GM12878 (cell line): ENCODE measurements at regions not wholly inside any gene's neighbourhood (a gene's known extent, or its start where the extent isn't known, plus 50 kb on each side); places are given as distances from the start of the nearest gene placed in this dataset.

ENCODE experiments used
- ATAC-seq: fragments of 200-7000 bp; cut with Tn5 transposase; 3 replicates; pipeline ENCODE4 v1.9.1; 2020; ENCODE audit warnings: mild to moderate bottlenecking, moderate library complexity
- BruUV-seq: library from RNA; stranded (reverse); fragments of 400-500 nt; replicated peaks from 2 replicates; lab custom pipeline; 2021; lab: Mats Ljungman, UMichigan
- CTCF ChIA-PET: fragments of 300-600 bp; sonication (Branson Sonifier 250); formaldehyde crosslinking; extraction: SDS; loops from one replicate; lab custom pipeline; 2021; ENCODE audit warnings: inconsistent platforms; lab: Yijun Ruan, JAX
- POLR2A ChIA-PET: fragments of 350-600 bp; formaldehyde crosslinking; extraction: SDS; loops from one replicate; lab custom pipeline; 2021; ENCODE audit warnings: inconsistent platforms; lab: Charles Lee
- RAD21 ChIA-PET: fragments of 300-600 bp; sonication (Branson Sonifier 250); formaldehyde crosslinking; loops from one replicate; lab custom pipeline; 2023; ENCODE audit warnings: antibody characterized with exemption; ENCODE audit not compliant: unreplicated experiment; lab: Charles Lee
- SMC1A ChIA-PET: fragments of 300-600 bp; sonication (Branson Sonifier 250); formaldehyde crosslinking; loops from one replicate; lab custom pipeline; 2023; ENCODE audit not compliant: unreplicated experiment, uncharacterized antibody; lab: Charles Lee
- DNase-seq: peaks from one replicate; pipeline ENCODE4 v3.0.0-alpha.2; 2011; ENCODE audit warnings: low read depth, low spot score
- FAIRE-seq: peaks from 3 replicates; lab custom pipeline; 2011; peaks lifted over from hg19 to GRCh38; lab: Jason Lieb, UNC
- H2AFZ ChIP-seq: 2 replicates; pipeline ENCODE4 v1.6.0; 2011; ENCODE audit warnings: low read depth, low read length, control low read depth; ENCODE audit not compliant: control insufficient read depth
- H3K27ac ChIP-seq: 2 replicates; pipeline ENCODE4 v1.5.1; 2011; ENCODE audit warnings: control low read depth; ENCODE audit not compliant: control insufficient read depth, insufficient read depth
- H3K27me3 ChIP-seq, 2 experiments: replicated peaks in 1 of 2; 2 replicates each; pipeline versions ENCODE4 v1.6.0 to v1.6.1; 2011; ENCODE audit warnings: low read length in 1 of 2; ENCODE audit not compliant: control insufficient read depth in 2 of 2, insufficient read depth in 2 of 2
- H3K36me3 ChIP-seq, 2 experiments: 2 replicates each; pipeline ENCODE4 v1.5.1; 2011; ENCODE audit warnings: low read length in 1 of 2; ENCODE audit not compliant: control insufficient read depth in 2 of 2, insufficient read depth in 2 of 2
- H3K4me1 ChIP-seq: 2 replicates; pipeline ENCODE4 v1.6.1; 2011; ENCODE audit warnings: mild to moderate bottlenecking, low read length, moderate library complexity, mixed read lengths; ENCODE audit not compliant: control insufficient read depth, insufficient read depth
- H3K4me2 ChIP-seq: 2 replicates; pipeline ENCODE4 v1.6.0; 2011; ENCODE audit warnings: control low read depth; ENCODE audit not compliant: control insufficient read depth, insufficient read depth
- H3K4me3 ChIP-seq: fragments of 200-600 bp; sonication (generic); 2 replicates; pipeline ENCODE4 v1.5.1; 2016
- H3K79me2 ChIP-seq: 2 replicates; pipeline ENCODE4 v1.6.0; 2011; ENCODE audit warnings: low read length; ENCODE audit not compliant: control insufficient read depth, insufficient read depth
- H3K9ac ChIP-seq: 2 replicates; pipeline ENCODE4 v1.8.0; 2011; ENCODE audit warnings: low read length, control low read depth, mixed read lengths; ENCODE audit not compliant: control insufficient read depth, insufficient read depth
- H3K9me3 ChIP-seq: replicated peaks from 3 replicates; pipeline ENCODE4 v1.5.1; 2011; ENCODE audit warnings: mild to moderate bottlenecking, low read length; ENCODE audit not compliant: control insufficient read depth, insufficient read depth
- H4K20me1 ChIP-seq: 2 replicates; pipeline ENCODE4 v1.6.0; 2011; ENCODE audit not compliant: control insufficient read depth, insufficient read depth
- BHLHE40 ChIP-seq, 2 experiments: fragments of 450-650 bp in 1 of 2; IDR thresholded peaks; 2 replicates each; pipeline ENCODE4 v1.6.1; 2011 to 2017; ENCODE audit warnings: low read depth in 2 of 2, borderline replicate concordance in 1 of 2, improper control_type of control experiment in 1 of 2, low read length in 1 of 2, mild to moderate bottlenecking in 1 of 2
- CBX5 ChIP-seq: sonication (generic); IDR thresholded peaks from 2 replicates; pipeline ENCODE4 v1.6.1; 2016; ENCODE audit warnings: low read depth, moderate library complexity, mild to moderate bottlenecking, inconsistent platforms
- CEBPB ChIP-seq, 2 experiments: fragments of 150-350 bp in 1 of 2; IDR thresholded peaks; 2 replicates each; pipeline ENCODE4 v1.6.1; 2012 to 2014; ENCODE audit warnings: low read depth in 2 of 2, low read length in 2 of 2, borderline replicate concordance in 1 of 2, inconsistent platforms in 1 of 2
- CHD4 ChIP-seq: fragments of 200-600 bp; sonication (generic); IDR thresholded peaks from 2 replicates; pipeline ENCODE4 v1.6.1; 2016; ENCODE audit warnings: mild to moderate bottlenecking
- CUX1 ChIP-seq: IDR thresholded peaks from 2 replicates; pipeline ENCODE4 v1.6.1; 2012; ENCODE audit warnings: improper control_type of control experiment, low read depth, low read length; ENCODE audit not compliant: insufficient replicate concordance
- EP300 ChIP-seq, 2 experiments: fragments of 150-350 bp in 1 of 2; IDR thresholded peaks; 2 replicates each; pipeline ENCODE4 v1.6.1; 2011 to 2012; ENCODE audit warnings: low read depth in 2 of 2, low read length in 2 of 2, borderline replicate concordance in 1 of 2, improper control_type of control experiment in 1 of 2, inconsistent platforms in 1 of 2; ENCODE audit not compliant: control insufficient read depth in 1 of 2
- FOS ChIP-seq: IDR thresholded peaks from 3 replicates; pipeline ENCODE4 v1.6.1; 2011; ENCODE audit warnings: borderline replicate concordance; ENCODE audit not compliant: insufficient read length; ENCODE audit errors: extremely low read depth
- GATAD2B ChIP-seq: fragments of 450-650 bp; conservative IDR thresholded peaks from 2 replicates; pipeline ENCODE4 v1.6.1; 2017; ENCODE audit warnings: low read depth, mild to moderate bottlenecking, moderate library complexity
- KDM1A ChIP-seq: fragments of 200-600 bp; sonication (generic); IDR thresholded peaks from 2 replicates; pipeline ENCODE4 v1.6.1; 2016; ENCODE audit warnings: borderline replicate concordance
- KLF5 ChIP-seq: fragments of 450-650 bp; IDR thresholded peaks from 2 replicates; pipeline ENCODE4 v1.6.1; 2014; ENCODE audit warnings: mild to moderate bottlenecking; ENCODE audit not compliant: partially characterized antibody
- LARP7 ChIP-seq: fragments of 450-650 bp; IDR thresholded peaks from 2 replicates; pipeline ENCODE4 v1.6.1; 2017; ENCODE audit warnings: mild to moderate bottlenecking
- NFYA ChIP-seq: IDR thresholded peaks from 2 replicates; pipeline ENCODE4 v1.6.1; 2011; ENCODE audit warnings: low read depth, mild to moderate bottlenecking, low read length, improper control_type of control experiment, borderline replicate concordance
- SIX5 ChIP-seq: IDR thresholded peaks from 2 replicates; pipeline ENCODE4 v1.6.1; 2011; ENCODE audit warnings: mild to moderate bottlenecking, low read depth, low read length, moderate library complexity; ENCODE audit not compliant: severe bottlenecking
- STAT3 ChIP-seq: IDR thresholded peaks from 2 replicates; pipeline ENCODE4 v1.6.1; 2011; ENCODE audit warnings: low read depth, low read length, improper control_type of control experiment
- YBX1 ChIP-seq: fragments of 450-650 bp; IDR thresholded peaks from 2 replicates; pipeline ENCODE4 v1.6.1; 2016; ENCODE audit warnings: antibody characterized with exemption
- ZBED1 ChIP-seq: IDR thresholded peaks from 2 replicates; pipeline ENCODE4 v1.6.1; 2016; ENCODE audit warnings: borderline replicate concordance
- ZNF217 ChIP-seq: fragments of 450-650 bp; IDR thresholded peaks from 2 replicates; pipeline ENCODE4 v1.6.1; 2017; ENCODE audit warnings: antibody characterized with exemption, mild to moderate bottlenecking
- WGBS: methylation state at CpG from one replicate; pipeline ENCODE4 v1.1.6; 2016; ENCODE audit warnings: low lambda C conversion rate; ENCODE audit not compliant: insufficient replicate concordance, insufficient coverage; ENCODE audit errors: missing lambda C conversion rate; 5-methylcytosine and 5-hydroxymethylcytosine counted together
- in situ Hi-C: fragments of 300-500 bp; cut with MboI; formaldehyde crosslinking; loops from 9 replicates; pipeline ENCODE4 v1.14.3; 2018; ENCODE audit warnings: mixed read lengths
- intact Hi-C: fragments of 100-400 bp; cut with micrococcal nuclease; formaldehyde crosslinking; loops from one replicate; pipeline ENCODE4 v1.14.2; 2022; ENCODE audit not compliant: unreplicated experiment

GRCh38 chr10:11684717-11685645 lies 57.2 kb upstream of the ECHDC3 start:
- Histone ChIP-seq H3K79me2 (peaks cover 19% of the 10 kb centered on the region), H3K27me3 (no peaks in the 10 kb centered on the region), H4K20me1 (no peaks in the 10 kb centered on the region), H3K4me2 (peak overlapping the region; percentile 97), H3K27ac (peak overlapping the region; percentile 100), H2AFZ (peak overlapping the region; percentile 74), H3K9me3 (no peaks in the 10 kb centered on the region), H3K9ac (peak overlapping the region; percentile 98), H3K4me3 (peak overlapping the region; percentile 58), H3K4me1 (peaks cover 51% of the 10 kb centered on the region), H3K36me3 (no peaks in the 10 kb centered on the region)
- DNase-seq: peak; percentile 94
- CTCF ChIA-PET: interaction anchor here (0.6 to 2.8 kb wide), 8 partner anchors 14 to 170 kb away, joined by 3 to 17 read pairs (median 3); no protein-coding TSS in a partner anchor
- FAIRE-seq: peak; percentile 88
- under 1% methylated on average over 26 of the region's 26 CpGs for WGBS
- intact Hi-C loops (loop anchor here (1.0 to 10.0 kb wide), 6 partner anchors 14 to 510 kb away; no protein-coding TSS in a partner anchor), in situ Hi-C loops (loop anchor here (10.0 kb wide), 1 partner anchor 510 kb away; no protein-coding TSS in a partner anchor)
- BruUV-seq: TSS peak; percentile 83
- RAD21 ChIA-PET: interaction anchor here (0.7 to 3.5 kb wide), 18 partner anchors 11 to 438 kb away, joined by 3 to 32 read pairs (median 5); no protein-coding TSS in a partner anchor
- SMC1A ChIA-PET: interaction anchor here (0.9 to 6.9 kb wide), 20 partner anchors 10 to 261 kb away, joined by 3 to 57 read pairs (median 4); no protein-coding TSS in a partner anchor
- peak; percentile 83 for ATAC-seq
- POLR2A ChIA-PET: interaction anchor here (0.6 to 2.1 kb wide), 12 partner anchors 10 to 189 kb away, joined by 3 to 10 read pairs (median 4); no protein-coding TSS in a partner anchor
- TF ChIP-seq STAT3 (0 out of 2 replicates have a peak, but pooled peaks have one; percentile 66), CHD4 (no peak; the same call in 1 of the 2 replicates), GATAD2B (peak; percentile 67; the same call in 1 of the 2 replicates), FOS (no peak), KLF5 (no peak), EP300 (IDR thresholded peaks at IDR 0.05; ENCODE audit: borderline replicate concordance in 1 of 2, control insufficient read depth in 1 of 2, low read depth in 2 of 2, low read length in 2 of 2) (peak; percentile 66 to 68; a peak in 2 of 4 replicates), CUX1 (no peak), SIX5 (no peak), NFYA (no peak), KDM1A (no peak), CBX5 (0 out of 2 replicates have a peak, but pooled peaks have one; percentile 59), LARP7 (no peak), BHLHE40 (IDR thresholded peaks at IDR 0.05; ENCODE audit: borderline replicate concordance in 1 of 2, low read depth in 2 of 2, low read length in 1 of 2) (no peak; a peak in 1 of 4 replicates), CEBPB (IDR thresholded peaks at IDR 0.05; ENCODE audit: borderline replicate concordance in 1 of 2, low read depth in 2 of 2, low read length in 2 of 2) (no peak), ZNF217 (no peak), ZBED1 (peak; percentile 68), YBX1 (no peak)
